ENCODE measurements at regions not wholly inside any gene's neighbourhood (a gene's known extent, or its start where the extent isn't known, plus 50 kb on each side); places are given as distances from the start of the nearest gene placed in this dataset.

DNA sequence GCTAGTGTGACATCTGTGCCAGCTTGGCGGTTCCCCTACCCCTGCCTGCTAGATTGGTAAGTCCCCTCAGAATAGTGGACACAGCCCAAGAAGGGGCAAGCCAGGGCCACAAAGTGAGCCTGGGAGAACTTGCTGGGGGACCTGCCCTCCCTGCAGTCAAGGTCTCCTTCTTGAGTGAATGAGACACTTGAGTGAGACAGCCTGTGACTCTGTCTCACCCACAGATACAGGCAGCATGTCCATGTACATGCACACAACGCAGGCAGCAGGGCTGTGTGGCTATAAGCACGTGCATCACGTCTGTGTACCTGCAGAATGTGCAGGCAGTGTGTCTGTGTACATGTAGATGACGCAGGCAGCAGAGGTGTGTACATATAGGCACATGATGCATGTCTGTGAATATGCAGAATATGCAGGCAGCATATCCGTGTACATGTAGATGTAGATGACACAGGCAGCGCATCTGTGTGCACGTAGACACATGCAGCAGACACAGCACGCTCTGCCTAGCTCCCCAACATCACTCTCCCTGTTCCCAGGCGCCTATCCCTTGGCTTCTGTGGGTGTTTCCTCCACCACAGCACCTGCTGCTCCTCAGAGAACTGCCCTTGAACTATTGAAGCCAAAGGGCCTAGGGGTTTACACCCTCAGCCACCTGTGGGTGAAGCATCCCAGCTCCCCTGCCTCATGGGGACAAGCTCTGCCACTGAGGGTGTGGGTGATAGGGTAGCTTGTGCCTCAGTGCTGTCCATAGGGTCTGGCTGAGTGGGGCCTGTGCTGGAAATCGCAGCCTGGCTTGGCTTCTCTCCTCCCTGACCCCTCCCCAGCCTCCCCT, 147.2 kb upstream of the TWIST2 start:
- DNase-seq (ENCODE audit: low spot score) = no peak

- no peak for DNase-seq (ENCODE audit: low spot score)
Measured at GRCh38 chr2:238701341-238702206, 146.3 kb upstream of the TWIST2 start.

DNA sequence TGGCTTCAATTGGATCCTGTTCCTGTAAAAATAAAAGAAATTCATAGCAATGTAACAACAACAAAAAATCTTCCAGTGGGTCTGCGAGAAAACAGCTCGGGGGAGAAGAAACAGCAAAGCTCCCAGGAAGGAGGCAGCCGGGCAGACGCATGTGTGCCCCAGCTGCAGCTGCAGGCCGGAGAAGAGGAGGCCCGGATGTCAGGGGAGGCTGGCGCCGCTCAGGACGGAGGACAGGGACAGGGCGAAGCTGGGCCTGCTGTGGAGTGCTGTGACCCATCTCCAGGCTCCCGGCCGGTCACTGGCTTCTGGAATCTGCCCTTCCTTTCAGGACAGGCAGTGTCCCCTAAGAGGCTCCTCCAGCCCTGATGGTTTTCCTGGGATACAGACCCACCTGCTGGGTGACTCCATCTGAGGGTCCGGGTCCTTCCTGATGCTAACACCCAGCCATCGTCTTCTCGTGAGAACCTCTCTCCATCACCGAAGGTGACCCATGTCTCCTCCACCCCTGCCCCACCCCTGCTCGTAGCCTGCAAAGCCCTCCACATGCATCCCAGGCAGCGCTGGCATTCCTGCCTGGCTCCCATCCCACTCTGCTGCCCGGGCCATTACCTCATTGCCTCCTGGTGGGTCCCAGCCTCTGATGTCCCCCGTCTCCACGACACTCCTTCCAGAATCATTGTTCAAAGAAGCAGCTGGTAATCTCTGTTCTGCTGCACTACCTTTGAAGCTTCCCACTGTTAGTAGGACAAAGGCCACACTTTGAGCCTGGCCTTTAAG, 145.4 kb upstream of the TWIST2 start:
- no peak for DNase-seq (ENCODE audit: low spot score)

GRCh38 chr2:238703053-238703415, 144.9 kb upstream of the TWIST2 start:
- no peak for DNase-seq (ENCODE audit: low spot score)

DNA sequence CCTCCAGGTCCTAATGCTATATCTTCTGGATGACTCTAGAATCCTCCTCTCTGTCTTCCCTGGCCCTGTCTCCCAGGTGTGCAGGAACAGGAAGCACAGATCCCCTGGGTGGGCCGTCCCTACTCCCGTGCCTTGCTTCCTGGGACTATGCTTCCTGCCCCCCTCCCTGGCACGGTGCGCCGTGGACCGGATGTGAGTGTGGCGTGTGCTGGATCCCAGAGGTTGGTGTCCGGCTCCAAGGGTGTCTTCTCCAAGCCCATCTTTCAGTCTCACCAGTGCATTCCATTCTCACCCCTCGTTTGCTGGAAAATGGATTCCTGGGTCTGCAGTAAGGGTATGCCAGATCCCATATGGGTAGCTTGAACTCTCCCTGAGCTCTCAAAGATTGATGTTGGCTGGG, 144.4 kb upstream of the TWIST2 start:
- DNase-seq (ENCODE audit: low spot score) = no peak

- DNase-seq (ENCODE audit: low spot score) = no peak
Measured at GRCh38 chr2:238704471-238705225, 143.2 kb upstream of the TWIST2 start.

DNA sequence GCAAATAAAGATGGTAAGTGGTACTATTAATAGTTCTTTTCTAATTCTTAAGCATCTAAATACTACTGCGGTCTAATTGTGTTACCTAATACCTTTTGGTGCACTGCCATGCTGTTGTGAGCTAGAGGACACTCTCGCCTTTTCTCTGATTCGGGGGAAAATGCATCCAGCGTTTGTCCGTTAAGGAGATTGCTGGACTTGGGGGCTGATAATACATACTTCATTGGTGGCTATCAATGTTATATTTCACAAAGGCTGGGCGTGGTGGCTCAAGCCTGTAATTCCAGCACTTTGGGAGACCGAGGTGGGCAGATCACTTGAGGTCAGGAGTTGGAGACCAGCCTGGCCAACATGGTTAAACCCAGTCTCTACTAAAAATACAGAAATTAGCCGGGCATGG, 141.7 kb upstream of the TWIST2 start:
- DNase-seq (ENCODE audit: low spot score) = no peak

- DNase-seq (ENCODE audit: low spot score) = no peak
Measured at GRCh38 chr2:238706673-238707072, 141.2 kb upstream of the TWIST2 start.

GRCh38 chr2:238709325-238710025, 138.4 kb upstream of the TWIST2 start:
- DNase-seq (ENCODE audit: low spot score) = no peak

DNA sequence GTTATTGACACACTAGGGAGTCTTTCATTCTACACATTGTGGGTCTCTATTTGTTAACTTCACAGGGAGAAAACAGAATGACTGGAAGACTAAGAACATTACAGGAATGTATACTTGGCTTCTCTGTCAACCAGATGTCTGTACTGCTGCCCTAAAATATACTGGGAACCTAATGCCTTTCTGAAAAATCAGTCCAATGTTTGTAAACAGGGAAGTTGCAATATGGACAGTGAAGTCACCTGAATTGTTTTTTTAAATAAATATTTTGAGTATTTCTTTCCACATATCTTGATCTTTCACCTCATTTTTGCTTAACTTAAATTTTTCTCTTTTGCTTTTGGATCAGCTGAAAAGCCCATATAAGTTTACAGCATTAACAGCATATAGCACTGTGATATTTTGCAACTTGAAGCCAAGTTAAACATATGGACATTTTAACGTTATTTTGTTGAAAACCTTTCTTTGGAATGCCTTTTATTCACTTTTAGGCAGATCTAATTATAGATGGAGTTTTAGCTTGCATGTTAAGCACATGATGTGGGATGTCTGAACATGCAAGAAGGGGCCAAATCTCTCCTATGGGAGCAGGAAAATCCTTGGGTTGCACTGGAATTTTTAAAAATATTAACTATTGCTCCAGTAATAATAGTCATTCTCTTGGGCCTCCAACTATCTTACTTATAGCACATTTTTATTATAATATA, 137.7 kb upstream of the TWIST2 start:
- no peak for DNase-seq (ENCODE audit: low spot score)

DNA sequence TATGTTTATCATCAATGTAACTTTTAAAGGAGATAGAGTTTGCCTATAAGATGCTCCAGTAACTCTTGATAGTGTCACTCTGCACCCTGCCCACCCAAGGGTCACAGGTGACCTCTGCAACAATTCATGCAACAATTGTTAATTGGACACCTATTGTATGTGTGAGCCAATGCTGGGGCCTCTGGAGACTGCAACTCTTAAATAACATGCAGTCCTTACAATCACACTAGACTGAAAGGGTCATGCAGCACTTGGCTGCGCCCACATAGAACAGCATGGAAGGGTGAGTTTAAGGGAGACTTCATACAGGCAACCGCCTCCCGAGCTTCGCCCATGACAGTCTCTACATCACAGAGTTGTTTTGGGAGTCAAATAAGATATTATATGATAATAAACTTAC, 137.1 kb upstream of the TWIST2 start:
- no peak for DNase-seq (ENCODE audit: low spot score)

DNA sequence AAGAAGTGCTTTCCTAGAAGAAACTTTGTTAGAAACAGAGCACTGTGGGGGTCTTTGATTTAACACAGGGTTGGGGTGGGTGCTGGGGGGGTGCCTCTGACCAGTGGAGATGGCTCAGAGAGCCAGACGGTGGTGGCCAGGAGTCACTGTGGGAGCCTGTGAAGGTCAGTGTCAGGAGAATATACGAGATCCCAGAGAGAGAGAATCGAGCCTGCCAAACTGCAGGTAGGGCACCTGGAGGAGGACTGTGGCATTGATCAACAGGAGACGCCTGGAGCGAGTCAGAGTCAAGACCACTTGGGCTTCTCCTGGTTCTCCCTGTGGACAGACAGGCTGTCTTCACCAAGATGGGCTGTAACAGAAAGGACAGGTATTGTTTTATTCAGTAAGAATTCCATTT, 136.5 kb upstream of the TWIST2 start:
- no peak for DNase-seq (ENCODE audit: low spot score)

GRCh38 chr2:238712011-238712410, 135.9 kb upstream of the TWIST2 start:
- no peak for DNase-seq (ENCODE audit: low spot score)

GRCh38 chr2:238713198-238713826, 134.6 kb upstream of the TWIST2 start:
- no peak for DNase-seq (ENCODE audit: low spot score)

DNA sequence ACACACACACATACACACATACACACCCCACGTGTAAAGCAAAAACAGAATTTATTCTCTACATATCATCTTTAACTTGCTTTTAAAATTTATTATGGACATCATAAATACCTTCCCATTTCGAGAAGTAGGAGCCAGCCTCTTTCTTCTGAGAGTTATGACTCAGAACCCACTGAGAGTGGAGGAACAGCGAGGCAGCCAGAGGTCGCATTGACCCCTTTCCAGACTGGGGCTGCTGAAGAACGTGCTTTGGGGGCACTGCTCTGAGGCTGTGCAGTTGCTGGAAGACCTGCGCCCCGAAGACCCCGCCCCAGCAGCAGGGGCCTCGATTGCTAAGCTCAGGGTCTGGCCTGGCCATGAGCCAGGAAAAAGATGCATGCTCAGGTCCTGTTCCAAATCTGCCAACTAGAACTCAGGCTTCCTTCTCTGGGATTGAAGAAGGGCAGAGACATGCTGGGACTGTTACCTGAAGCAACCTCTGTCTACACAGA, 133.8 kb upstream of the TWIST2 start:
- DNase-seq (ENCODE audit: low spot score) = peak; percentile 32

- DNase-seq (ENCODE audit: low spot score) = no peak
Measured at GRCh38 chr2:238716171-238716570, 131.7 kb upstream of the TWIST2 start.

DNA sequence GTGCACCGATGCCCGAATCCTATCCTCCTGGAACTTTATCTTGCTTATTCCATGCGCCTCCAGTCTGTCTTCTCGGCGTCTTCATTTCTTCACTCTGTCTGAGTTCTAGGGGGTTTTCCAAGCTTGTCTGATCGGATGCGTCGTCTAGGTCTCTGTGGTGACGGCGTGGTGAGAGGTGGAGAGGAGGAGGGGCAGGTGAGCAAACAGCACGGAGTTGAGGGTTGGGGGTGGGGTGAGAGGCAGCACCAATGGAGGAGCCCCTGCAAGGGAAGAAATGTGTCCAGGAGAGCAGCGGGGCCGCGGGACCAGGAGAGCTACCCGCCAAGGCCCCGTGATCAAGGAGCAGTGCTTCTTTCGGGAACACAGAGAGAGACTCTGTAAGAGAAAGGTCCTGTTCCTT, 131.3 kb upstream of the TWIST2 start:
- no peak for DNase-seq (ENCODE audit: low spot score)

GRCh38 chr2:238717084-238717483, 130.8 kb upstream of the TWIST2 start:
- no peak for DNase-seq (ENCODE audit: low spot score)

DNA sequence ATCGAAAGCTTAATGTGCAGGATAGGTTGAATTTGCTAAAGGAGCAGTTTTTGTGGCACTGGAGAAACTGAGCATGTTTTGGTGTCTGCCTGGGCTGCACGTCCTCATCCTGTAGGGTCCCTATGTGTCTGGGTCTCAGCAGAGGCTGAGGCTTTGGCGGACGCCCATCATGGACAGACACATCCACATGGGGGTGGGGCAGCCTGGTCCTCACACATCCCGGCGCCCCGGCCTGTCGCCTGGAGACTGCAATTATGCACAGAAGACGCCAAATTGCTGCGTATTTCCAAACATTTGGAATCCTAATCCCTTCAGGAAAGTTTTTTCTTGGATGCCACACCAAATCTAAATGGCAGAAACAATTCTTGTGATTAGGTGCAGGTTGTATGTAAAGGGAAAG, 128.2 kb upstream of the TWIST2 start:
- no peak for DNase-seq (ENCODE audit: low spot score)

GRCh38 chr2:238720232-238720672, 127.6 kb upstream of the TWIST2 start:
- peak; percentile 22 for DNase-seq (ENCODE audit: low spot score)

Data from A172 (cell line).